CD14-positive monocyte (primary cell): ENCODE measurements at regions not wholly inside any gene's neighbourhood (a gene's known extent, or its start where the extent isn't known, plus 50 kb on each side); places are given as distances from the start of the nearest gene placed in this dataset.

Source experiments
- DNase-seq, 3 donors: peaks; one replicate each; pipeline ENCODE4 v3.0.0-alpha.2; 2011 to 2022
- H2AFZ ChIP-seq: 2 replicates; pipeline ENCODE4 v1.6.0; 2012; ENCODE audit warnings: mild to moderate bottlenecking, low read depth, low read length, inconsistent platforms; ENCODE audit not compliant: insufficient read depth, poor library complexity, severe bottlenecking
- H3K27ac ChIP-seq, 2 donors: 1 replicate in 1 of 2; 2 replicates in 1 of 2; pipeline ENCODE4 v1.5.1; 2012 to 2013; ENCODE audit warnings: low read length in 2 of 2, control low read depth in 1 of 2, inconsistent platforms in 1 of 2, low read depth in 1 of 2, mild to moderate bottlenecking in 1 of 2
- H3K27me3 ChIP-seq, 2 donors: one replicate each; pipeline versions ENCODE4 v1.6.0 to v1.6.1; 2011 to 2013; ENCODE audit warnings: low read length in 2 of 2; ENCODE audit not compliant: control insufficient read depth in 2 of 2, insufficient read depth in 2 of 2
- H3K36me3 ChIP-seq, 2 donors: replicated peaks in 1 of 2; 1 replicate in 1 of 2; 2 replicates in 1 of 2; pipeline versions ENCODE4 v1.5.1 to v1.6.1; 2012 to 2013; ENCODE audit warnings: low read length in 2 of 2, control low read depth in 1 of 2, inconsistent platforms in 1 of 2, mild to moderate bottlenecking in 1 of 2; ENCODE audit not compliant: insufficient read depth in 2 of 2, control insufficient read depth in 1 of 2
- H3K4me1 ChIP-seq, 2 donors: 1 replicate in 1 of 2; 2 replicates in 1 of 2; pipeline versions ENCODE4 v1.5.1 to v1.6.1; 2012 to 2013; ENCODE audit warnings: low read length in 2 of 2, control low read depth in 1 of 2, inconsistent platforms in 1 of 2, mild to moderate bottlenecking in 1 of 2, moderate library complexity in 1 of 2; ENCODE audit not compliant: insufficient read depth in 2 of 2, control insufficient read depth in 1 of 2
- H3K4me2 ChIP-seq: replicated peaks from 2 replicates; pipeline ENCODE3; 2012; ENCODE audit warnings: low read length, moderate library complexity, mild to moderate bottlenecking; ENCODE audit not compliant: poor library complexity, severe bottlenecking; ENCODE audit errors: extremely low read depth
- H3K4me3 ChIP-seq, 3 experiments: fragments of 200-600 bp in 1 of 3; sonication (generic) in 1 of 3; replicated peaks in 1 of 3; 1 replicate in 2 of 3; 2 replicates in 1 of 3; pipeline ENCODE4 v1.5.1; 2011 to 2013; ENCODE audit warnings: low read length in 3 of 3, mild to moderate bottlenecking in 3 of 3, control low read depth in 2 of 3, low read depth in 2 of 3, inconsistent platforms in 1 of 3, moderate library complexity in 1 of 3
- H3K79me2 ChIP-seq: 2 replicates; pipeline ENCODE4 v1.6.0; 2012; ENCODE audit warnings: mild to moderate bottlenecking, control low read depth, inconsistent platforms, low read length, moderate library complexity; ENCODE audit not compliant: insufficient read depth
- H3K9ac ChIP-seq: 2 replicates; pipeline ENCODE4 v1.6.0; 2017; ENCODE audit warnings: low read length, mild to moderate bottlenecking; ENCODE audit not compliant: insufficient read depth, poor library complexity, severe bottlenecking
- H3K9me3 ChIP-seq, 2 donors: replicated peaks in 1 of 2; 1 replicate in 1 of 2; 2 replicates in 1 of 2; pipeline versions ENCODE4 v1.5.1 to v1.6.1; 2012 to 2013; ENCODE audit warnings: low read length in 2 of 2, control low read depth in 1 of 2; ENCODE audit not compliant: control insufficient read depth in 1 of 2, insufficient read depth in 1 of 2
- H4K20me1 ChIP-seq: 2 replicates; pipeline ENCODE4 v1.6.0; 2012; ENCODE audit warnings: mild to moderate bottlenecking, low read length, control low read depth, moderate library complexity; ENCODE audit not compliant: insufficient read depth
- H3K27ac Mint-ChIP-seq, 7 donors: one replicate each; pipeline ENCODE4 v1.8.0; 2020; ENCODE audit warnings: mild to moderate bottlenecking in 7 of 7, mixed read lengths in 7 of 7, moderate library complexity in 6 of 7, inconsistent platforms in 2 of 7
- H3K27me3 Mint-ChIP-seq, 3 donors: one replicate each; pipeline ENCODE4 v1.8.0; 2021 to 2022; ENCODE audit warnings: low read depth in 3 of 3, mild to moderate bottlenecking in 3 of 3, mixed read lengths in 3 of 3, moderate library complexity in 3 of 3, inconsistent platforms in 1 of 3
- H3K36me3 Mint-ChIP-seq, 2 donors: one replicate each; pipeline ENCODE4 v1.8.0; 2020; ENCODE audit warnings: mixed read lengths in 2 of 2, inconsistent platforms in 1 of 2, mild to moderate bottlenecking in 1 of 2
- H3K4me1 Mint-ChIP-seq: one replicate; pipeline ENCODE4 v1.8.0; 2020; ENCODE audit warnings: mild to moderate bottlenecking, mixed read lengths
- H3K4me3 Mint-ChIP-seq, 2 donors: one replicate each; pipeline ENCODE4 v1.8.0; 2020; ENCODE audit warnings: mild to moderate bottlenecking in 2 of 2, mixed read lengths in 2 of 2, moderate library complexity in 1 of 2
- H3K9me3 Mint-ChIP-seq, 7 donors: one replicate each; pipeline ENCODE4 v1.8.0; 2020 to 2022; ENCODE audit warnings: mixed read lengths in 7 of 7, mild to moderate bottlenecking in 6 of 7, moderate library complexity in 6 of 7, inconsistent platforms in 2 of 7
- WGBS: methylation state at CpG from one replicate; pipeline ENCODE4 v1.1.5; 2013; ENCODE audit warnings: missing lambda C conversion rate; ENCODE audit not compliant: insufficient coverage; 5-methylcytosine and 5-hydroxymethylcytosine counted together
- intact Hi-C, 2 donors: fragments of 100-400 bp; cut with micrococcal nuclease; formaldehyde crosslinking; loops; one replicate each; pipeline versions ENCODE4 v1.15.0 to v1.15.1; 2023
- TF ChIP-seq, protein P1 (sequence below): fragments of 200-600 bp; IDR thresholded peaks from one replicate; pipeline ENCODE4 v1.8.0; 2022; ENCODE audit warnings: antibody characterized with exemption, mild to moderate bottlenecking

DNA sequence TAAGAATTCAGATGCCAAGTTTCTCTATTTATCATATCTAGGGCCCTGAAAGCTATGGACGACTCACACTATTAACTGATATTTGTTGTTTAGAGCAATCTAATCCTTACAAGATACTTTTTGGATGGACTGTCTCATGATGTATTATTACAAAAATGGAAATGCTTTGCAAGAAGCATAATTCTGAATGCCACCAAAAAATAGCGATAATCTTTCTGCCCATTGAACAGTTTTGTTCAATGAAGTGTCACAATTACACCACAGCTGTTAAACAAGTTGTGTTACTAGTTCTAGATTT lies 460.4 kb upstream of the JARID2 start:
- H2AFZ ChIP-seq = no peak overlapping the region
- H3K4me1 Mint-ChIP-seq = peaks cover 11% of the 10 kb centered on the region
- H3K36me3 ChIP-seq = no peaks in the 10 kb centered on the region
- peaks cover 0 to 6% of the 10 kb centered on the region in 2 donors for H3K36me3 Mint-ChIP-seq
- no peaks in the 10 kb centered on the region for H3K27me3 ChIP-seq
- H4K20me1 ChIP-seq = no peaks in the 10 kb centered on the region
- no peaks in the 10 kb centered on the region for H3K79me2 ChIP-seq
- no peak overlapping the region for H3K4me3 ChIP-seq
- no peak overlapping the region for H3K4me3 Mint-ChIP-seq
- H3K9me3 ChIP-seq = peaks cover 0 to 7% of the 10 kb centered on the region in 2 donors
- H3K27ac Mint-ChIP-seq = no peak overlapping the region
- no peak overlapping the region for H3K9ac ChIP-seq
- peaks cover 2 to 9% of the 10 kb centered on the region in 2 donors for H3K4me1 ChIP-seq
- peaks cover 0 to 2% (median 0%) of the 10 kb centered on the region in 3 donors for H3K27me3 Mint-ChIP-seq
- no peak overlapping the region for H3K27ac ChIP-seq
- DNase-seq = no peak
- TF ChIP-seq, protein P1, sequence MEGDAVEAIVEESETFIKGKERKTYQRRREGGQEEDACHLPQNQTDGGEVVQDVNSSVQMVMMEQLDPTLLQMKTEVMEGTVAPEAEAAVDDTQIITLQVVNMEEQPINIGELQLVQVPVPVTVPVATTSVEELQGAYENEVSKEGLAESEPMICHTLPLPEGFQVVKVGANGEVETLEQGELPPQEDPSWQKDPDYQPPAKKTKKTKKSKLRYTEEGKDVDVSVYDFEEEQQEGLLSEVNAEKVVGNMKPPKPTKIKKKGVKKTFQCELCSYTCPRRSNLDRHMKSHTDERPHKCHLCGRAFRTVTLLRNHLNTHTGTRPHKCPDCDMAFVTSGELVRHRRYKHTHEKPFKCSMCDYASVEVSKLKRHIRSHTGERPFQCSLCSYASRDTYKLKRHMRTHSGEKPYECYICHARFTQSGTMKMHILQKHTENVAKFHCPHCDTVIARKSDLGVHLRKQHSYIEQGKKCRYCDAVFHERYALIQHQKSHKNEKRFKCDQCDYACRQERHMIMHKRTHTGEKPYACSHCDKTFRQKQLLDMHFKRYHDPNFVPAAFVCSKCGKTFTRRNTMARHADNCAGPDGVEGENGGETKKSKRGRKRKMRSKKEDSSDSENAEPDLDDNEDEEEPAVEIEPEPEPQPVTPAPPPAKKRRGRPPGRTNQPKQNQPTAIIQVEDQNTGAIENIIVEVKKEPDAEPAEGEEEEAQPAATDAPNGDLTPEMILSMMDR = no peak
- intact Hi-C loops = no loop called here
- H3K9me3 Mint-ChIP-seq = peaks cover 0 to 8% (median 4%) of the 10 kb centered on the region in 7 donors
- H3K4me2 ChIP-seq = no peak overlapping the region
- no CpG with 5 or more reads among the region's 2 CpGs for WGBS

DNA sequence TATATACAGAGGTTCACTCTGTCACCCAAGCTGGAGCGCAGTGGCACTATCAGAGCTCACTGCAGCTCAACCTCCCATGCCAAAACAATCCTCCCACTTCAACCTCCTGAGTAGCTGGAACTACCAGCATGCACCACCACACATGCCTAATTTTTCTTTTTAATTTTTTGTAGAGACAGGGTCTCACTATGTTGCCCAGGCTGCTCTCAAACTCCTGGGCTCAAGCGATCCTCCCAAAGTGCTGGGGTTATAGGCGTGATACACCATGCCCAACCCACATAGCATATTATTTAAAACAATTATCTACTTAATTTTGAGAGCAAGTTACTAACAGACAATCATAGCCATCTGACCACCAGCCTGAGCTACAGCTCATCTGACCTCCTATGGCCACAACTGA lies 459.9 kb upstream of the JARID2 start:
- H3K9ac ChIP-seq = no peak overlapping the region
- no peak overlapping the region for H2AFZ ChIP-seq
- DNase-seq = no peak
- H3K9me3 Mint-ChIP-seq = peaks cover 0 to 8% (median 4%) of the 10 kb centered on the region in 7 donors
- H4K20me1 ChIP-seq = no peaks in the 10 kb centered on the region
- no peak overlapping the region for H3K27ac ChIP-seq
- H3K27me3 ChIP-seq = no peaks in the 10 kb centered on the region
- H3K79me2 ChIP-seq = no peaks in the 10 kb centered on the region
- TF ChIP-seq, protein P1 = no peak
- H3K4me3 Mint-ChIP-seq = no peak overlapping the region
- intact Hi-C loops = no loop called here
- peaks cover 0 to 6% of the 10 kb centered on the region in 2 donors for H3K36me3 Mint-ChIP-seq
- H3K27ac Mint-ChIP-seq = no peak overlapping the region
- H3K4me3 ChIP-seq = no peak overlapping the region
- no peak overlapping the region for H3K4me2 ChIP-seq
- no peaks in the 10 kb centered on the region for H3K36me3 ChIP-seq
- H3K27me3 Mint-ChIP-seq = peaks cover 0 to 2% (median 0%) of the 10 kb centered on the region in 3 donors
- H3K9me3 ChIP-seq = peaks cover 0 to 7% of the 10 kb centered on the region in 2 donors
- peaks cover 11% of the 10 kb centered on the region for H3K4me1 Mint-ChIP-seq
- WGBS = 93% methylated on average over 2 of the region's 3 CpGs
- H3K4me1 ChIP-seq = peaks cover 2 to 9% of the 10 kb centered on the region in 2 donors
